OCI-LY7 (cell line): ENCODE measurements at regions not wholly inside any gene's neighbourhood (a gene's known extent, or its start where the extent isn't known, plus 50 kb on each side); places are given as distances from the start of the nearest gene placed in this dataset.

Experiments used
- EZH2phosphoT487 ChIP-seq: fragments of 200-600 bp; sonication (generic); IDR thresholded peaks from 2 replicates; pipeline ENCODE4 v1.6.1; 2018; ENCODE audit warnings: low read depth, borderline replicate concordance, mild to moderate bottlenecking, mixed run types, antibody characterized with exemption, low read length, moderate library complexity, mixed read lengths
- TF ChIP-seq, protein P1 (sequence below): fragments of 200-600 bp; sonication (generic); conservative IDR thresholded peaks from 2 replicates; pipeline ENCODE4 v1.5.1; 2014; ENCODE audit warnings: mild to moderate bottlenecking, antibody characterized with exemption, low read length, moderate library complexity, mixed read lengths

DNA sequence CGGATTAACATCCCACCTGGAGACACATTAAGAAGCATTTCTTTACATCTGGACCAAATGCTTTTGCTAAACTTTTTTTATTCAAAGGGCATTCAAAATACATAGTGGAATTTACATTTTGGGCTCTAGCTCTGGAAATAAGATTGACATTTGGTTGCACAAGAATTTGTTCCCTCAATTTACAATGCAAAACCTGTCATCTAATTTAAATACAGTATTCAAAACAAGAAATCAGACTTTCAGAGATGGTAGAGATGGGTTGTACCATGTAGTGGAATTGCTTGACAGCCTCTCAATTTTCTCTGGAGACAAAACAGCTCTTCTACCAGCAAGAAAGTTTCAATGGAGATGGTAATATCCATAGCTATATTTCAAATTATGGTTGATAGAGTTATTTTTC is 275.8 kb downstream of the ATP23 start:
- TF ChIP-seq, protein P1, sequence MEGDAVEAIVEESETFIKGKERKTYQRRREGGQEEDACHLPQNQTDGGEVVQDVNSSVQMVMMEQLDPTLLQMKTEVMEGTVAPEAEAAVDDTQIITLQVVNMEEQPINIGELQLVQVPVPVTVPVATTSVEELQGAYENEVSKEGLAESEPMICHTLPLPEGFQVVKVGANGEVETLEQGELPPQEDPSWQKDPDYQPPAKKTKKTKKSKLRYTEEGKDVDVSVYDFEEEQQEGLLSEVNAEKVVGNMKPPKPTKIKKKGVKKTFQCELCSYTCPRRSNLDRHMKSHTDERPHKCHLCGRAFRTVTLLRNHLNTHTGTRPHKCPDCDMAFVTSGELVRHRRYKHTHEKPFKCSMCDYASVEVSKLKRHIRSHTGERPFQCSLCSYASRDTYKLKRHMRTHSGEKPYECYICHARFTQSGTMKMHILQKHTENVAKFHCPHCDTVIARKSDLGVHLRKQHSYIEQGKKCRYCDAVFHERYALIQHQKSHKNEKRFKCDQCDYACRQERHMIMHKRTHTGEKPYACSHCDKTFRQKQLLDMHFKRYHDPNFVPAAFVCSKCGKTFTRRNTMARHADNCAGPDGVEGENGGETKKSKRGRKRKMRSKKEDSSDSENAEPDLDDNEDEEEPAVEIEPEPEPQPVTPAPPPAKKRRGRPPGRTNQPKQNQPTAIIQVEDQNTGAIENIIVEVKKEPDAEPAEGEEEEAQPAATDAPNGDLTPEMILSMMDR: no peak
- TF ChIP-seq EZH2phosphoT487: no peak
